PC-9 (cell line): ENCODE measurements at regions not wholly inside any gene's neighbourhood (a gene's known extent, or its start where the extent isn't known, plus 50 kb on each side); places are given as distances from the start of the nearest gene placed in this dataset.

Experiments
- BruUV-seq: library from RNA; stranded (reverse); fragments of 400-500 nt; replicated peaks from 2 replicates; lab custom pipeline; 2021; lab: Mats Ljungman, UMichigan
- CTCF ChIA-PET: fragments of 300-600 bp; sonication (Branson Sonifier 250); formaldehyde crosslinking; loops from one replicate; lab custom pipeline; 2022; ENCODE audit warnings: antibody characterized with exemption; lab: Charles Lee
- POLR2A ChIA-PET: fragments of 300-600 bp; sonication (Branson Sonifier 250); formaldehyde crosslinking; loops from one replicate; lab custom pipeline; 2022; ENCODE audit warnings: antibody characterized with exemption; ENCODE audit not compliant: unreplicated experiment; lab: Charles Lee
- DNase-seq, 2 experiments: peaks; one replicate each; pipeline versions ENCODE4 v3.0.0 to v3.0.0-alpha.2; 2015 to 2022; ENCODE audit warnings: mixed read lengths in 1 of 2
- H2AFZ ChIP-seq: fragments of 200-600 bp; sonication (generic); 2 replicates; pipeline ENCODE4 v1.8.1; 2017; ENCODE audit warnings: antibody characterized with exemption
- H3F3A ChIP-seq: fragments of 200-600 bp; sonication (generic); 2 replicates; pipeline ENCODE4 v1.8.1; 2017; ENCODE audit warnings: antibody characterized with exemption, mild to moderate bottlenecking, low read depth; ENCODE audit not compliant: insufficient read depth
- H3K27ac ChIP-seq: fragments of 200-600 bp; sonication (generic); 2 replicates; pipeline ENCODE4 v1.6.1; 2016; ENCODE audit warnings: mixed run types
- H3K27me3 ChIP-seq: fragments of 200-600 bp; sonication (generic); 2 replicates; pipeline ENCODE4 v1.6.1; 2016; ENCODE audit warnings: low read depth, mixed run types; ENCODE audit not compliant: insufficient read depth
- H3K36me3 ChIP-seq: fragments of 200-600 bp; sonication (generic); 2 replicates; pipeline ENCODE4 v1.6.1; 2016; ENCODE audit warnings: low read depth, mixed run types
- H3K4me1 ChIP-seq: fragments of 200-600 bp; sonication (generic); replicated peaks from 2 replicates; pipeline ENCODE4 v1.6.1; 2016; ENCODE audit warnings: mixed run types; ENCODE audit not compliant: insufficient read depth
- H3K4me2 ChIP-seq: fragments of 200-600 bp; sonication (generic); 2 replicates; pipeline ENCODE4 v1.6.1; 2017; ENCODE audit warnings: mixed run types
- H3K4me3 ChIP-seq: fragments of 200-600 bp; sonication (generic); 2 replicates; pipeline ENCODE4 v1.6.1; 2016; ENCODE audit warnings: mixed run types
- H3K79me2 ChIP-seq: fragments of 200-600 bp; sonication (generic); 2 replicates; pipeline ENCODE4 v1.6.1; 2017; ENCODE audit warnings: low read depth, mixed run types
- H3K9me2 ChIP-seq: fragments of 200-600 bp; sonication (generic); 2 replicates; pipeline ENCODE4 v1.8.1; 2017; ENCODE audit warnings: mild to moderate bottlenecking; ENCODE audit not compliant: insufficient read depth
- H3K9me3 ChIP-seq: fragments of 200-600 bp; sonication (generic); 2 replicates; pipeline ENCODE4 v1.8.1; 2016; ENCODE audit warnings: low read depth; ENCODE audit not compliant: insufficient read depth
- H4K20me1 ChIP-seq: fragments of 200-600 bp; sonication (generic); 2 replicates; pipeline ENCODE4 v1.8.1; 2017; ENCODE audit not compliant: insufficient read depth
- EZH2 ChIP-seq: fragments of 200-600 bp; sonication (generic); IDR thresholded peaks from 2 replicates; pipeline ENCODE4 v1.8.0; 2017; ENCODE audit warnings: antibody characterized with exemption, low read depth
- intact Hi-C: fragments of 100-400 bp; cut with micrococcal nuclease; formaldehyde crosslinking; loops from one replicate; pipeline ENCODE4 v1.10.0; 2022; ENCODE audit not compliant: unreplicated experiment
- TF ChIP-seq, protein P1 (sequence below): fragments of 200-600 bp; sonication (generic); conservative IDR thresholded peaks from 2 replicates; pipeline ENCODE4 v1.6.1; 2017; ENCODE audit warnings: mixed run types, antibody characterized with exemption, mild to moderate bottlenecking, moderate library complexity

DNA sequence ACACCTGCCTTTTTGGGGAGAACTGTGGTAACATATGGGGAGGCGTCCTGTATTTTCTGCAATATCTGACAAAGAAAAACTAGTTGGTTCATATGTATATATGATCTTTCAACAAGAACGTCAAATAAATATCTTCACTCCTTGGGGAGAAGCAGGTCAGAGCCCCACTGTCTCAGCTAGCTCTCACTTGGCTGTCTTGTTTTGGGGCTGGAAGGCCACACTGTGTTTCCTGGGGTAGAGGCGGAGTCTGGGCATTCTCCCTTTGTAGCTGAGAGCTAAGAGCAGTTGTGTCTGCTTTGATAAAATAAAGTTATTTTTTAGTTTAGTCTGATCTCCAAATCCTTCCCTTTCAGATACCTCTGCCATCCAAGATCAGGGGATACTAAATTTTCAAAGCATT is 83.9 kb upstream of the IGFBP3 start:
- Histone ChIP-seq H3K79me2 (no peaks in the 10 kb centered on the region), H3K4me3 (no peak overlapping the region), H4K20me1 (no peaks in the 10 kb centered on the region), H3K36me3 (0 out of 2 replicates have a peak, but pooled peaks cover 3% of the 10 kb centered on the region), H3K4me2 (no peak overlapping the region), H3K27me3 (no peaks in the 10 kb centered on the region), H3F3A (no peaks in the 10 kb centered on the region), H3K4me1 (peaks cover 23% of the 10 kb centered on the region), H3K9me3 (peaks cover 15% of the 10 kb centered on the region), H3K9me2 (no peaks in the 10 kb centered on the region), H2AFZ (peak overlapping the region; percentile 0; the same call in 1 of the 2 replicates), H3K27ac (peak overlapping the region; percentile 67)
- POLR2A ChIA-PET: interaction anchor here (0.6 kb wide), 1 partner anchor 14 kb away, joined by 4 read pairs; no protein-coding TSS in a partner anchor
- no peak for DNase-seq
- TF ChIP-seq EZH2: no peak
- TF ChIP-seq, protein P1, sequence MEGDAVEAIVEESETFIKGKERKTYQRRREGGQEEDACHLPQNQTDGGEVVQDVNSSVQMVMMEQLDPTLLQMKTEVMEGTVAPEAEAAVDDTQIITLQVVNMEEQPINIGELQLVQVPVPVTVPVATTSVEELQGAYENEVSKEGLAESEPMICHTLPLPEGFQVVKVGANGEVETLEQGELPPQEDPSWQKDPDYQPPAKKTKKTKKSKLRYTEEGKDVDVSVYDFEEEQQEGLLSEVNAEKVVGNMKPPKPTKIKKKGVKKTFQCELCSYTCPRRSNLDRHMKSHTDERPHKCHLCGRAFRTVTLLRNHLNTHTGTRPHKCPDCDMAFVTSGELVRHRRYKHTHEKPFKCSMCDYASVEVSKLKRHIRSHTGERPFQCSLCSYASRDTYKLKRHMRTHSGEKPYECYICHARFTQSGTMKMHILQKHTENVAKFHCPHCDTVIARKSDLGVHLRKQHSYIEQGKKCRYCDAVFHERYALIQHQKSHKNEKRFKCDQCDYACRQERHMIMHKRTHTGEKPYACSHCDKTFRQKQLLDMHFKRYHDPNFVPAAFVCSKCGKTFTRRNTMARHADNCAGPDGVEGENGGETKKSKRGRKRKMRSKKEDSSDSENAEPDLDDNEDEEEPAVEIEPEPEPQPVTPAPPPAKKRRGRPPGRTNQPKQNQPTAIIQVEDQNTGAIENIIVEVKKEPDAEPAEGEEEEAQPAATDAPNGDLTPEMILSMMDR: no peak
- no TSS peak for BruUV-seq
- intact Hi-C loops: no loop called here
- CTCF ChIA-PET: no interaction called here

DNA sequence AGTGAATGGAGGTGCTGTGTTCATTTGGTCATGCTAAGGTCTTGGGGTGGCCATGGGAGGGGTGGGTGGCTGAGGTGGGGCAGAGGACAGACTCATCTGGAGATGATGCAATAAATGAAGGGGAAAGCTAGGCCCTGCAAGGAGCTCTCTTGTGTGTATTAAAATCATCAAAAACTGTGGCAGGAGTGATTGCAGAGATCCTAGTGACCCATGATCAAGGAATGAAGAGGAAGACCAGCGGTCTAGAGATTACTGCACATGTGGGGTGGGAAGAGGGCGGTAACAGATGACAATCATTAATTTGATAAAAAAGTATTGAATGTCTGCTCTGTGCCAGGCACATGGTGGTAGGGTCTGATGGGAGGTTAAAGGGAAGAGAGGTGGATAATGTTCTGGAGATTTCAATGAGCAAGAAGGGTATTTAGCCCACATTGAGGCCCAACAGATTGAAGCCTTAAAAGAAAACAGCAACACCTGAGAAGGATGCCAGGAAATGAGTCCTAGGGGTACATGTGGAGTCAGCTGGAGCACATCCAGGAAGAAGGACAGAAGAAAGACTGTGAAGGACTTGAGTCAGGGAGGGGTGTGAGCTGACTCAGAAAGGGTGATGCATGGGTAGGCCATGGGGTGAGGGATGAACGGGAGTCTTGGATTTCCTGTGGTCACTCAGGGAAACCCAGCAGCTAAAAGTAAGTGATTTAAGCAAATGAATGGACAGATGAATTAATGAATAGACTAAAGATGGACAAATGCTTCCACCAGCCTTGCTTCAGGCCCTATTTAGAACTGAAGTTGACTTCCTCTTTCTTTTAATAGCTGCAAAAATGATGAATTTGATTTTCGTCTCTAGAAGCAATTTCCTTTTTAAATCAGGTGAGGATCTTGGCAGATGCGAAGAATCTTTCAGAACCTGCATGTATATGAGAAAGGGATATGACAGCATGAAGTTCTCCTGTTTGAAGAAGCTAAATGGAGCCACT is 83.1 kb upstream of the IGFBP3 start:
- Histone ChIP-seq H3K27ac (peak overlapping the region; percentile 67), H3K4me3 (no peak overlapping the region)
- CTCF ChIA-PET: no interaction called here

DNA sequence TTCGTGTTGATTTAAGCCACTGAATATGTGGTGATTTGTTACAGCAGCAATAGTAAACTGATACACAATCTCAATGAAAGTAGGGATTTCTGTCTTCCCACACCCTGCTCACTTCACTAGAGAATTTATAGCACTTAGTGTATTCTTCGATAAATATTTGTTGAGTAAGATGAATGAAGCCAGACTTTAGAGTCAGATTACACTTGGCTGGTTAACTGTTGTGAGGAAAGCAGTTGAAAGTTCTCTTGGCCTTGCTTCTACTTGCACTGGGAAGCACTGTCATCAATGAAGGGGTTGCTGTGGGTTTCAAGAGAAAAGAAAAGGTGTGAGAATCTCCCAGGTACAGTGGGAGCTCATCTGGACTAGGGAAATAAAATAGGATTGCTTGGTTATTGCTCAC is 82.1 kb upstream of the IGFBP3 start:
- H3F3A ChIP-seq: no peaks in the 10 kb centered on the region
- H2AFZ ChIP-seq: no peak overlapping the region
- peaks cover 15% of the 10 kb centered on the region for H3K9me3 ChIP-seq
- no peaks in the 10 kb centered on the region for H3K27me3 ChIP-seq
- H3K27ac ChIP-seq: peak overlapping the region; percentile 67
- POLR2A ChIA-PET: interaction anchor here (0.5 to 1.0 kb wide), 2 partner anchors 9 to 25 kb away, joined by 3 to 6 read pairs; no protein-coding TSS in a partner anchor
- peaks cover 23% of the 10 kb centered on the region for H3K4me1 ChIP-seq
- no TSS peak for BruUV-seq
- intact Hi-C loops: no loop called here
- H3K9me2 ChIP-seq: no peaks in the 10 kb centered on the region
- no peaks in the 10 kb centered on the region for H4K20me1 ChIP-seq
- no peak overlapping the region for H3K4me3 ChIP-seq
- TF ChIP-seq EZH2: no peak
- TF ChIP-seq, protein P1: no peak
- no peaks in the 10 kb centered on the region for H3K79me2 ChIP-seq
- CTCF ChIA-PET: no interaction called here
- DNase-seq: no peak
- 0 out of 2 replicates have a peak, but pooled peaks cover 3% of the 10 kb centered on the region for H3K36me3 ChIP-seq
- H3K4me2 ChIP-seq: no peak overlapping the region

More for the DNA sequence above, 83.1 kb upstream of the IGFBP3 start:
- H3K27me3 ChIP-seq: no peaks in the 10 kb centered on the region
- H3K4me1 ChIP-seq: peaks cover 23% of the 10 kb centered on the region
- H3K36me3 ChIP-seq: 0 out of 2 replicates have a peak, but pooled peaks cover 3% of the 10 kb centered on the region
- H3K4me2 ChIP-seq: no peak overlapping the region
- peak overlapping the region; percentile 0; the same call in 1 of the 2 replicates for H2AFZ ChIP-seq
- H3F3A ChIP-seq: no peaks in the 10 kb centered on the region
- H3K9me2 ChIP-seq: no peaks in the 10 kb centered on the region
- peaks cover 15% of the 10 kb centered on the region for H3K9me3 ChIP-seq
- no peaks in the 10 kb centered on the region for H3K79me2 ChIP-seq
- no TSS peak for BruUV-seq
- intact Hi-C loops: no loop called here
- TF ChIP-seq, protein P1: no peak
- no peak for TF ChIP-seq EZH2
- POLR2A ChIA-PET: interaction anchor here (0.6 to 1.0 kb wide), 3 partner anchors 8 to 243 kb away, joined by 3 to 9 read pairs (median 3); no protein-coding TSS in a partner anchor
- DNase-seq: peak; percentile 52 to 82
- H4K20me1 ChIP-seq: no peaks in the 10 kb centered on the region
